ENCODE measurements at regions not wholly inside any gene's neighbourhood (a gene's known extent, or its start where the extent isn't known, plus 50 kb on each side); places are given as distances from the start of the nearest gene placed in this dataset.
"Not testable (repeated sequence)": the region's sequence is repeated elsewhere in the genome, so short reads cannot be mapped to it uniquely, and the experiment has no call there.

GRCh38 chr4:72641611-72642010, 72.6 kb upstream of the ADAMTS3 start:
- DNase-seq (ENCODE audit: low spot score), result no peak
- no peak for TF ChIP-seq SP1 (IDR thresholded peaks at IDR 0.05)
- no peak for TF ChIP-seq REST (IDR thresholded peaks at IDR 0.05)
- TF ChIP-seq NR2F2 (IDR thresholded peaks at IDR 0.05), result no peak
- TF ChIP-seq RXRA (IDR thresholded peaks at IDR 0.05), result no peak
- no peak for TF ChIP-seq MAX (IDR thresholded peaks at IDR 0.05)
- no peak for TF ChIP-seq TAF1 (conservative IDR thresholded peaks at IDR 0.05)
- no peak for TF ChIP-seq JUND (IDR thresholded peaks at IDR 0.05)
- TF ChIP-seq, protein P1, sequence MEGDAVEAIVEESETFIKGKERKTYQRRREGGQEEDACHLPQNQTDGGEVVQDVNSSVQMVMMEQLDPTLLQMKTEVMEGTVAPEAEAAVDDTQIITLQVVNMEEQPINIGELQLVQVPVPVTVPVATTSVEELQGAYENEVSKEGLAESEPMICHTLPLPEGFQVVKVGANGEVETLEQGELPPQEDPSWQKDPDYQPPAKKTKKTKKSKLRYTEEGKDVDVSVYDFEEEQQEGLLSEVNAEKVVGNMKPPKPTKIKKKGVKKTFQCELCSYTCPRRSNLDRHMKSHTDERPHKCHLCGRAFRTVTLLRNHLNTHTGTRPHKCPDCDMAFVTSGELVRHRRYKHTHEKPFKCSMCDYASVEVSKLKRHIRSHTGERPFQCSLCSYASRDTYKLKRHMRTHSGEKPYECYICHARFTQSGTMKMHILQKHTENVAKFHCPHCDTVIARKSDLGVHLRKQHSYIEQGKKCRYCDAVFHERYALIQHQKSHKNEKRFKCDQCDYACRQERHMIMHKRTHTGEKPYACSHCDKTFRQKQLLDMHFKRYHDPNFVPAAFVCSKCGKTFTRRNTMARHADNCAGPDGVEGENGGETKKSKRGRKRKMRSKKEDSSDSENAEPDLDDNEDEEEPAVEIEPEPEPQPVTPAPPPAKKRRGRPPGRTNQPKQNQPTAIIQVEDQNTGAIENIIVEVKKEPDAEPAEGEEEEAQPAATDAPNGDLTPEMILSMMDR (IDR thresholded peaks at IDR 0.05; ENCODE audit: low read depth, low read length, missing input control), result no peak
- no peak for TF ChIP-seq ATF3 (IDR thresholded peaks at IDR 0.05)
- no peak for TF ChIP-seq HNF4G (IDR thresholded peaks at IDR 0.05)
- no peak for TF ChIP-seq GABPA (IDR thresholded peaks at IDR 0.05 in 1 of 2, conservative IDR thresholded peaks at IDR 0.05 in 1 of 2)
- TF ChIP-seq FOXA1 (IDR thresholded peaks at IDR 0.05), result no peak
- Histone ChIP-seq H3K9me3 (ENCODE audit: control insufficient read depth in 4 of 4, low read length in 3 of 4) (peaks cover 0 to 2% (median under 1%) of the 10 kb centered on the region in 4 donors), H3K36me3 (ENCODE audit: control insufficient read depth in 4 of 4, insufficient read depth in 3 of 4, low read depth in 1 of 4, low read length in 3 of 4) (no peaks in the 10 kb centered on the region), H3K9ac (ENCODE audit: low read depth in 1 of 2, low read length in 2 of 2) (no peak overlapping the region), H3K27me3 (ENCODE audit: control insufficient read depth in 4 of 4, insufficient read depth in 4 of 4, low read length in 3 of 4) (no peaks in the 10 kb centered on the region), H3K4me3 (ENCODE audit: low read depth in 1 of 3, low read length in 3 of 3) (no peak overlapping the region), H3K27ac (ENCODE audit: low read depth in 1 of 2, low read length in 2 of 2) (no peak overlapping the region), H3K4me1 (ENCODE audit: control insufficient read depth in 4 of 4, insufficient read depth in 4 of 4, low read length in 3 of 4) (no peaks in the 10 kb centered on the region)
- WGBS, result 89% methylated on average over 2 of the region's 2 CpGs

DNA sequence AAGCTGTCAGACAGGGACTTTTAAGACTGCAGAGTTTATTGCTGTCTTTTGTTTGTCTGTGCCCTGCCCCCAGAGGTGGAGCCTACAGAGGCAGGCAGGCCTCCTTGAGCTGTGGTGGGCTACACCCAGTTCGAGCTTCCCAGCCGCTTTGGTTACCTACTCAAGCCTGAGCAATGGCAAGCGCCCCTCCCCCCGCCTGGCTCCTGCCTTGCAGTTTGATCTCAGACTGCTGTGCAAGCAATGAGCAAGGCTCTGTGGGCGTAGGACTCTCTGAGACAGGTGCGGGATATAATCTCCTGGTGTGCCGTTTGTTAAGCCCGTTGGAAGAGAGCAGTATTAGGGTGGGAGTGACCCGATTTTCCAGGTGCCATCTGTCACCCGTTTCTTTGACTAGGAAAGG, 67.8 kb upstream of the ADAMTS3 start:
- not testable (repeated sequence) for H3K27ac ChIP-seq (ENCODE audit: low read depth in 1 of 2, low read length in 2 of 2)

GRCh38 chr4:72635931-72636330, 66.9 kb upstream of the ADAMTS3 start:
- 78% methylated on average over 6 of the region's 6 CpGs for WGBS
- not testable (repeated sequence) for H3K36me3 ChIP-seq (ENCODE audit: control insufficient read depth in 4 of 4, insufficient read depth in 3 of 4, low read depth in 1 of 4, low read length in 3 of 4); H3K4me1 ChIP-seq (ENCODE audit: control insufficient read depth in 4 of 4, insufficient read depth in 4 of 4, low read length in 3 of 4); H3K27ac ChIP-seq (ENCODE audit: low read depth in 1 of 2, low read length in 2 of 2); H3K9me3 ChIP-seq (ENCODE audit: control insufficient read depth in 4 of 4, low read length in 3 of 4); H3K27me3 ChIP-seq (ENCODE audit: control insufficient read depth in 4 of 4, insufficient read depth in 4 of 4, low read length in 3 of 4); H3K4me3 ChIP-seq (ENCODE audit: low read depth in 1 of 3, low read length in 3 of 3); H3K9ac ChIP-seq (ENCODE audit: low read depth in 1 of 2, low read length in 2 of 2); DNase-seq (ENCODE audit: low spot score)

More for the DNA sequence above, 67.8 kb upstream of the ADAMTS3 start:
- not testable (repeated sequence) for H3K4me1 ChIP-seq (ENCODE audit: control insufficient read depth in 4 of 4, insufficient read depth in 4 of 4, low read length in 3 of 4); H3K36me3 ChIP-seq (ENCODE audit: control insufficient read depth in 4 of 4, insufficient read depth in 3 of 4, low read depth in 1 of 4, low read length in 3 of 4); H3K4me3 ChIP-seq (ENCODE audit: low read depth in 1 of 3, low read length in 3 of 3); H3K9me3 ChIP-seq (ENCODE audit: control insufficient read depth in 4 of 4, low read length in 3 of 4); H3K9ac ChIP-seq (ENCODE audit: low read depth in 1 of 2, low read length in 2 of 2); H3K27me3 ChIP-seq (ENCODE audit: control insufficient read depth in 4 of 4, insufficient read depth in 4 of 4, low read length in 3 of 4); DNase-seq (ENCODE audit: low spot score)
- 85% methylated on average over 10 of the region's 10 CpGs for WGBS

DNA sequence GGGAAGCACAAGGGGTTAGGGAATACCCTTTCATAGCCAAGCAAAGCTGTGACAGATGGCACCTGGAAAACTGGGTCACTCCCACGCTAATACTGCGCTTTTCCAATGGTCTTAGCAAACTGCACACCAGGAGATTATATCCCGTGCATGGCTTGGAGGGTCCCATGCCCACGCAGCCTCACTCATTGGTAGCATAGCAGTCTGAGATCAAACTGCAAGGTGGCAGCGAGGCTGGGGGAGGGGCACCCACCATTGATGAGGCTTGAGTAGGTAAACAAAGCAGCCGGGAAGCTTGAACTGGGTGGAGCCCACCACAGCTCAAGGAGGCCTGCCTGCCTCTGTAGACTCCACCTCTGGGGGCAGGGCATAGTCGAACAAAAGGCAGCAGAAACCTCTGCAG, 63.2 kb upstream of the ADAMTS3 start:
- WGBS, result 80% methylated on average over 7 of the region's 7 CpGs
- not testable (repeated sequence) for H3K36me3 ChIP-seq (ENCODE audit: control insufficient read depth in 4 of 4, insufficient read depth in 3 of 4, low read depth in 1 of 4, low read length in 3 of 4); H3K4me3 ChIP-seq (ENCODE audit: low read depth in 1 of 3, low read length in 3 of 3); H3K4me1 ChIP-seq (ENCODE audit: control insufficient read depth in 4 of 4, insufficient read depth in 4 of 4, low read length in 3 of 4); H3K9me3 ChIP-seq (ENCODE audit: control insufficient read depth in 4 of 4, low read length in 3 of 4); H3K9ac ChIP-seq (ENCODE audit: low read depth in 1 of 2, low read length in 2 of 2); H3K27ac ChIP-seq (ENCODE audit: low read depth in 1 of 2, low read length in 2 of 2); DNase-seq (ENCODE audit: low spot score); H3K27me3 ChIP-seq (ENCODE audit: control insufficient read depth in 4 of 4, insufficient read depth in 4 of 4, low read length in 3 of 4)
